ENCODE measurements at regions not wholly inside any gene's neighbourhood (a gene's known extent, or its start where the extent isn't known, plus 50 kb on each side); places are given as distances from the start of the nearest gene placed in this dataset.

DNA sequence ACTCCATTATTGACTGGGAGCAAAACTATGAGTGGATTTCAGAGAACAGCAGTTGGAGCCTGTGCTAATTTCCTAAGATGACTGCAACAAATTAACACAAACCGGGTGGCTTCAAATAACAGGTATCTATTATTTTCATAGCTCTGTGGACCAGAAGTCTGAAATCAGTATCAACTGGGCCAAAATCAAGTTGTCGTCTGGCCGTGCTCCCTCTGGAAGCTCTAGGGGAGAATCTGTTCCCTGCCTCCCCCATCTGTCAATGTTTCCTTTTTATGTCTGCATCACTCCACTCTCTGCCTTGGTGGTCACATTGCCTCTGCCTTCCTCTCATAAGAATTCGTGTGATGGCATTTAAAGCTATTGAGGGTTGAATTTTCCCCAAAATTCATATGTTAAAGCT is 269.8 kb downstream of the TMX3 start:
- TF ChIP-seq SIN3A (IDR thresholded peaks at IDR 0.05; ENCODE audit: borderline replicate concordance, insufficient read depth, low read length) (no peak), FOXP2 (optimal IDR thresholded peaks at IDR 0.05; ENCODE audit: borderline replicate concordance, extremely low read depth, extremely low read length, insufficient read depth) (no peak), TAF1 (IDR thresholded peaks at IDR 0.05; ENCODE audit: borderline replicate concordance, insufficient read depth, low read length) (no peak), POLR2AphosphoS5 (IDR thresholded peaks at IDR 0.05; ENCODE audit: low read depth, low read length) (no peak)
- TF ChIP-seq, protein P1, sequence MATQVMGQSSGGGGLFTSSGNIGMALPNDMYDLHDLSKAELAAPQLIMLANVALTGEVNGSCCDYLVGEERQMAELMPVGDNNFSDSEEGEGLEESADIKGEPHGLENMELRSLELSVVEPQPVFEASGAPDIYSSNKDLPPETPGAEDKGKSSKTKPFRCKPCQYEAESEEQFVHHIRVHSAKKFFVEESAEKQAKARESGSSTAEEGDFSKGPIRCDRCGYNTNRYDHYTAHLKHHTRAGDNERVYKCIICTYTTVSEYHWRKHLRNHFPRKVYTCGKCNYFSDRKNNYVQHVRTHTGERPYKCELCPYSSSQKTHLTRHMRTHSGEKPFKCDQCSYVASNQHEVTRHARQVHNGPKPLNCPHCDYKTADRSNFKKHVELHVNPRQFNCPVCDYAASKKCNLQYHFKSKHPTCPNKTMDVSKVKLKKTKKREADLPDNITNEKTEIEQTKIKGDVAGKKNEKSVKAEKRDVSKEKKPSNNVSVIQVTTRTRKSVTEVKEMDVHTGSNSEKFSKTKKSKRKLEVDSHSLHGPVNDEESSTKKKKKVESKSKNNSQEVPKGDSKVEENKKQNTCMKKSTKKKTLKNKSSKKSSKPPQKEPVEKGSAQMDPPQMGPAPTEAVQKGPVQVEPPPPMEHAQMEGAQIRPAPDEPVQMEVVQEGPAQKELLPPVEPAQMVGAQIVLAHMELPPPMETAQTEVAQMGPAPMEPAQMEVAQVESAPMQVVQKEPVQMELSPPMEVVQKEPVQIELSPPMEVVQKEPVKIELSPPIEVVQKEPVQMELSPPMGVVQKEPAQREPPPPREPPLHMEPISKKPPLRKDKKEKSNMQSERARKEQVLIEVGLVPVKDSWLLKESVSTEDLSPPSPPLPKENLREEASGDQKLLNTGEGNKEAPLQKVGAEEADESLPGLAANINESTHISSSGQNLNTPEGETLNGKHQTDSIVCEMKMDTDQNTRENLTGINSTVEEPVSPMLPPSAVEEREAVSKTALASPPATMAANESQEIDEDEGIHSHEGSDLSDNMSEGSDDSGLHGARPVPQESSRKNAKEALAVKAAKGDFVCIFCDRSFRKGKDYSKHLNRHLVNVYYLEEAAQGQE (IDR thresholded peaks at IDR 0.05; ENCODE audit: insufficient read depth in 1 of 2, low read depth in 2 of 2, low read length in 2 of 2), result no peak

DNA sequence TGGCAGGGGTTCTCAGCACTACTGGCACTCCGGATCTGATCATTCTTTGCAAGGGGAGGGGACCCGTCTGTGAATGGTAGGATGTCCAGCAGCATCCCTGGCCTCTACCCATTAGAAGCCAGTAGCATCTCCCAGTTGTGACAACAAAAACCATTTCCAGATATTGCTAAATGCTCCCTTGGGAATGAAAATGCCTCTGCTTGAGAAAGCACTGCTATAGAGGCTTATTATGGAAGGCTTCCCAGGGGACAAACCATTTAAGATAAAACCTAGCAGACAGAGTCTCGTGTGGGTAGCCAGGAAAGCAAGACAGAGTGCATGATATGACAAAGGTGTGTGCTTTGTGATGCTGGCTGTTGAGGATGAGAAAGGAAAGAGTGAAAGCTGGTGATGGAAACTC is 273.7 kb downstream of the TMX3 start:
- TF ChIP-seq, protein P1 (IDR thresholded peaks at IDR 0.05; ENCODE audit: insufficient read depth in 1 of 2, low read depth in 2 of 2, low read length in 2 of 2), result no peak
- no peak for TF ChIP-seq FOXP2 (optimal IDR thresholded peaks at IDR 0.05; ENCODE audit: borderline replicate concordance, extremely low read depth, extremely low read length, insufficient read depth)
- TF ChIP-seq TAF1 (IDR thresholded peaks at IDR 0.05; ENCODE audit: borderline replicate concordance, insufficient read depth, low read length), result no peak
- TF ChIP-seq POLR2AphosphoS5 (IDR thresholded peaks at IDR 0.05; ENCODE audit: low read depth, low read length), result no peak
- TF ChIP-seq SIN3A (IDR thresholded peaks at IDR 0.05; ENCODE audit: borderline replicate concordance, insufficient read depth, low read length), result no peak

DNA sequence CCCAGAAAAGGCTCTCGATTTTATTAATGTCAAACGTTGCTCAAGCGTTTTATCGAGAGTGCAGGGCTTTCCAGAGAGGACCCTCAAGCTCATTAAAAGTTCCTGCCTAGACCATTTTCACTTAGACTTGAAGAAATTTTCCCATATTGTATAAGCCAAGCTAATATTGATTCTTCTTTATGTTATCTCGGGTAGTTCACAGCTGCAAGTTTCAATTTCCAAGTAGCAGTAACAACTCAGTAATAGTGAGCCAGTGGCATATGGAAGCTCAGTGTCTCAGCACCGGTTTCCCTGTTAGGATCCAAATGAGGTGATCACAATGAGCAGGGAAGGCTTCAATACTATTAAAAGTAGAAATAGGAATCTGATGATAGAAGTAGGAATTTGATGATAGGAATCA is 274.5 kb downstream of the TMX3 start:
- TF ChIP-seq POLR2AphosphoS5 (IDR thresholded peaks at IDR 0.05; ENCODE audit: low read depth, low read length), result no peak
- no peak for TF ChIP-seq SIN3A (IDR thresholded peaks at IDR 0.05; ENCODE audit: borderline replicate concordance, insufficient read depth, low read length)
- TF ChIP-seq, protein P1 (IDR thresholded peaks at IDR 0.05; ENCODE audit: insufficient read depth in 1 of 2, low read depth in 2 of 2, low read length in 2 of 2), result no peak
- TF ChIP-seq FOXP2 (optimal IDR thresholded peaks at IDR 0.05; ENCODE audit: borderline replicate concordance, extremely low read depth, extremely low read length, insufficient read depth), result no peak
- no peak for TF ChIP-seq TAF1 (IDR thresholded peaks at IDR 0.05; ENCODE audit: borderline replicate concordance, insufficient read depth, low read length)

DNA sequence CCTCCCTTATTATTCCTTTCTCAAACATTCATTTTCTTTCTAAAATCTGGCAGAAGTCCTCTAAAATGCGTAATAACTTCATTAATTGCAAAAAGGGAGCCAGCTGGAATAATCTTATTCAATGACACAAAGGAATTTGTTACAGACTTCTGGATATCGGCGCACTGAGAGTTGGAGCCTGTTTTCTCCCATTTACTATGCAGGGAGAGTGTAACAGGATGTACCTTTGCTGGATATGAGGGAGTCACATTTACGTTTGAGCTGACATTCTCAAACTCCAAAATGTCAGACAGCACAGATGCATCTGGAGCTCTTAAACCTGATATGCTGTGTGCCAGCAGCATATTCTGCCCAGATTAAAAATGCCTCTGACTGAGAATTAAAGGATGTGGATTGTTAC is 275.3 kb downstream of the TMX3 start:
- no peak for TF ChIP-seq SIN3A (IDR thresholded peaks at IDR 0.05; ENCODE audit: borderline replicate concordance, insufficient read depth, low read length)
- TF ChIP-seq, protein P1 (IDR thresholded peaks at IDR 0.05; ENCODE audit: insufficient read depth in 1 of 2, low read depth in 2 of 2, low read length in 2 of 2), result no peak
- no peak for TF ChIP-seq POLR2AphosphoS5 (IDR thresholded peaks at IDR 0.05; ENCODE audit: low read depth, low read length)
- TF ChIP-seq TAF1 (IDR thresholded peaks at IDR 0.05; ENCODE audit: borderline replicate concordance, insufficient read depth, low read length), result no peak
- TF ChIP-seq FOXP2 (optimal IDR thresholded peaks at IDR 0.05; ENCODE audit: borderline replicate concordance, extremely low read depth, extremely low read length, insufficient read depth), result no peak

DNA sequence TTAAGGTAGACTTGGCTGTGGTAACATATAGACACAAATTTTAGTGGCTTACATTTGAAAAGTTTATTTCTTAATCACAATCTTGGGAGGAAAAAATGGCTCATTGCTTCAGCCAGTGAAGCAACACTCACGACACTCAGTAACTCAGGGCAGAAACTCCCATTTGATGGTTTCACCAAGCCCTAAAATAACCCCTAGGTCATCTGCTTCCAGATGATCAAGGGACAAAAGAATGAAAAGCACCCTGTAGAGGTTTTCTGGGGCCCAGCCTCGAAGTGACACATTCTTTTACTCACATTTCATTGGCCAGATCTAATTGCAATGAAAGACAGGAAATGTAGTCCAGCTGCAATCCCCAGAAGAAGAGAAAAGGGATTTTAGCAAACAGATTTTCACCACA is 275.9 kb downstream of the TMX3 start:
- TF ChIP-seq, protein P1 (IDR thresholded peaks at IDR 0.05; ENCODE audit: insufficient read depth in 1 of 2, low read depth in 2 of 2, low read length in 2 of 2), result no peak
- TF ChIP-seq SIN3A (IDR thresholded peaks at IDR 0.05; ENCODE audit: borderline replicate concordance, insufficient read depth, low read length), result no peak
- no peak for TF ChIP-seq POLR2AphosphoS5 (IDR thresholded peaks at IDR 0.05; ENCODE audit: low read depth, low read length)
- TF ChIP-seq TAF1 (IDR thresholded peaks at IDR 0.05; ENCODE audit: borderline replicate concordance, insufficient read depth, low read length), result no peak
- TF ChIP-seq FOXP2 (optimal IDR thresholded peaks at IDR 0.05; ENCODE audit: borderline replicate concordance, extremely low read depth, extremely low read length, insufficient read depth), result no peak
